ENCODE measurements at regions not wholly inside any gene's neighbourhood (a gene's known extent, or its start where the extent isn't known, plus 50 kb on each side); places are given as distances from the start of the nearest gene placed in this dataset.

DNA sequence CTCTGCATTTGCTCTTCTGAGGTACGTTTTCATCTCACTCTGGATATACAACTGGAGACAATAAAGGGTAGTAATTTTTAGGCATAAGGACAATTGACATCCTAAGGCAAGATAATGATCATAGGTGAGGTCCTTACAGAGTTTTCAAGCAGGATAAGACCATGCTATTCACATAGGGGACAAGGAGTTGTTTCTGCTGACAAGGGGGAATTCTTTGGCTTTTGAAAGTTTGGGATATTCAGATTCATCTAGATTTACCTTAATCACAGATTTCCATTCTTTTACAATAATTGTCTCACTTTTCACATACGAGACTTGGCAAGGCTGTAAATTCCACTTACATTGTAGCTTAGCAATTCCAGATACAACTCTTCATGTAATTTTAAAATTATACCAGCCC, 256.2 kb downstream of the AASDHPPT start:
- Histone ChIP-seq H3K27ac (no peak overlapping the region), H3K9me3 (no peaks in the 10 kb centered on the region), H3K4me1 (no peaks in the 10 kb centered on the region), H3K36me3 (no peaks in the 10 kb centered on the region), H3K4me3 (no peak overlapping the region), H3K27me3 (no peaks in the 10 kb centered on the region)
- DNase-seq (ENCODE audit: low spot score in 2 of 2) = no peak
- intact Hi-C loops (cut with DNase I; ENCODE audit: low total_unique reads) = no loop called here
- TF ChIP-seq, protein P1, sequence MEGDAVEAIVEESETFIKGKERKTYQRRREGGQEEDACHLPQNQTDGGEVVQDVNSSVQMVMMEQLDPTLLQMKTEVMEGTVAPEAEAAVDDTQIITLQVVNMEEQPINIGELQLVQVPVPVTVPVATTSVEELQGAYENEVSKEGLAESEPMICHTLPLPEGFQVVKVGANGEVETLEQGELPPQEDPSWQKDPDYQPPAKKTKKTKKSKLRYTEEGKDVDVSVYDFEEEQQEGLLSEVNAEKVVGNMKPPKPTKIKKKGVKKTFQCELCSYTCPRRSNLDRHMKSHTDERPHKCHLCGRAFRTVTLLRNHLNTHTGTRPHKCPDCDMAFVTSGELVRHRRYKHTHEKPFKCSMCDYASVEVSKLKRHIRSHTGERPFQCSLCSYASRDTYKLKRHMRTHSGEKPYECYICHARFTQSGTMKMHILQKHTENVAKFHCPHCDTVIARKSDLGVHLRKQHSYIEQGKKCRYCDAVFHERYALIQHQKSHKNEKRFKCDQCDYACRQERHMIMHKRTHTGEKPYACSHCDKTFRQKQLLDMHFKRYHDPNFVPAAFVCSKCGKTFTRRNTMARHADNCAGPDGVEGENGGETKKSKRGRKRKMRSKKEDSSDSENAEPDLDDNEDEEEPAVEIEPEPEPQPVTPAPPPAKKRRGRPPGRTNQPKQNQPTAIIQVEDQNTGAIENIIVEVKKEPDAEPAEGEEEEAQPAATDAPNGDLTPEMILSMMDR (IDR thresholded peaks at IDR 0.05) = no peak
- no peak for TF ChIP-seq POLR2A (IDR thresholded peaks at IDR 0.05)
- TF ChIP-seq POLR2AphosphoS5 (IDR thresholded peaks at IDR 0.05) = no peak

DNA sequence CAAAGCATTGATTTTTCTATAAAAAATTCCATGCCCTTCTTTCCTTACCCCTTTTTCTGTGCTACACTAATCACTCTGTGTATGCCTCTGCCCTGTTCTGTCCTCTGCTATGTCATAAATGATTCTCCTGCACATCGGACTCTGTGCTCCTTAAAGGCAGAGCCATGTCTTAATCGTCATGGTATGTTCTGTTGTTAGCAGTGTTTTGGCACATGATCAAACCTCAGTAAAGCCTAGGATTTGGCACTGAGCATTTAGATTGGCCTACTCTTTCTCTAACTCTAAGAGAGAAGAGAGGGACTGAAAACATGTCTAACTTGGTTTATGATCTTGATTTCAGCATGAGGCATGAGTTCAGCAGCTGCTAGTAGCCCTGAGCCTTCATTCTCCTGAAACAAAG, 266.9 kb downstream of the AASDHPPT start:
- Histone ChIP-seq H3K9me3 (no peaks in the 10 kb centered on the region), H3K27me3 (no peaks in the 10 kb centered on the region), H3K36me3 (no peaks in the 10 kb centered on the region), H3K4me3 (no peak overlapping the region), H3K27ac (no peak overlapping the region), H3K4me1 (no peaks in the 10 kb centered on the region)
- intact Hi-C loops (cut with DNase I; ENCODE audit: low total_unique reads) = no loop called here
- TF ChIP-seq, protein P1 (IDR thresholded peaks at IDR 0.05) = no peak
- TF ChIP-seq POLR2AphosphoS5 (IDR thresholded peaks at IDR 0.05) = no peak
- TF ChIP-seq POLR2A (IDR thresholded peaks at IDR 0.05) = no peak
- no peak for DNase-seq (ENCODE audit: low spot score in 2 of 2)

DNA sequence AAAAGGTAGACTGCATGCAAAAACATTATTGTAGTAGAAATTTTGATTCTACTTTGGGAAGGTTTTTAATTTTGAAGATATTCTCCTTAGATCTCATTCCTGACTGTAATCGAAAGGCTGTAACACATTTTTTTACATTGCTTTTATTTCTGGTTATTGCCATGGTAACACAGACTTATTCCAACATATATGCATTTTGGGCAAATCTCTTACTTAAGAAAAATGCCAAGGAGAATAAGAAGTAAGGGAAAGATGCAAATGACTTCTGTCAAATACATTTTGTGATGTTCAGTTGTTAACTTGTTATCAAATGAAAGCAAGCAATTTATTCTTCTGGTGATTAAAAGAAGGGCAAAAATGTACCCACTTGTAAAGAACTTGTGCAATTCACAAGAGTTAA, 267.5 kb downstream of the AASDHPPT start:
- Histone ChIP-seq H3K27ac (no peak overlapping the region), H3K4me1 (no peaks in the 10 kb centered on the region), H3K27me3 (no peaks in the 10 kb centered on the region), H3K36me3 (no peaks in the 10 kb centered on the region), H3K9me3 (no peaks in the 10 kb centered on the region), H3K4me3 (no peak overlapping the region)
- DNase-seq (ENCODE audit: low spot score in 2 of 2) = no peak
- TF ChIP-seq POLR2A (IDR thresholded peaks at IDR 0.05) = no peak
- no peak for TF ChIP-seq POLR2AphosphoS5 (IDR thresholded peaks at IDR 0.05)
- TF ChIP-seq, protein P1 (IDR thresholded peaks at IDR 0.05) = no peak
- intact Hi-C loops (cut with DNase I; ENCODE audit: low total_unique reads) = no loop called here

DNA sequence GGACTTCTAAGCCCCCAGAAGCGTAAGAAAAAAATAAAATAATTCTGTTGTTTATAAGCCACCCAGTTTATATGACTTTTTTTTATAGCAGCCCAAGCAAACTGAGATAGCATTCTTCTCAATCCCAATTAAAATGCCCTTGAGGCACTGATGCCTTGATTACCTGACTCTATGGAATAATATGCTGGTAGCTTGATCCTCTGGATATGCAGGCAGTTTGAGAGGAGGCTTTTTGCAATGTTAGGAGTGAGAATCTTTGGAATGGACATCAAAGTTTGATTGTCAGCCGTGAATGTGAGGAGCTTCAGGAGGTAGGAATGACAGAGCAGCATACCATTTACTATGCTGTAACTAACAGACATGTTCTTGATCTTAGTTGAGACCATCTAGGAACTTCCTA, 275.6 kb downstream of the AASDHPPT start:
- Histone ChIP-seq H3K4me1 (no peaks in the 10 kb centered on the region), H3K36me3 (no peaks in the 10 kb centered on the region), H3K9me3 (no peaks in the 10 kb centered on the region), H3K4me3 (no peak overlapping the region), H3K27me3 (no peaks in the 10 kb centered on the region), H3K27ac (no peak overlapping the region)
- no peak for DNase-seq (ENCODE audit: low spot score in 2 of 2)
- intact Hi-C loops (cut with DNase I; ENCODE audit: low total_unique reads) = no loop called here
- TF ChIP-seq POLR2AphosphoS5 (IDR thresholded peaks at IDR 0.05) (no peak), POLR2A (IDR thresholded peaks at IDR 0.05) (no peak)
- TF ChIP-seq, protein P1 (IDR thresholded peaks at IDR 0.05) = no peak

DNA sequence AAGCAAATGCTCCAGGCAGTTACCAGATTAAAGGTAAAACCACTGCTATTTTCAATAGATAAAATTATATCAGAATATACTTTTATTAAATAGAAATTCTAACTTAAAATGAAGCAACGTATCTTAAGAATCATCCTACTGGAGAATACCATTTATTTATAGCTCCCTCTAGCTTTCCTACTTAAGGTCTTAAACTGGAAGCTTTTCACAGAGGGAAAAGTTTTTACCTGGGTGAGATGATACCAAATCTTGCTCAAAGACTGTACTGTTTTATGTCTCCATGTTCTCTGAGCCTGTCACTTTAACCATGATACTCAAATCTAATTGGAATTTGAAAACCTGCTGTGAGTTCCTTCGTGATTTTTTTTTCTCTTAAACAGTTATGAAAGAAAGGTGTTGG, 291.8 kb downstream of the AASDHPPT start:
- Histone ChIP-seq H3K4me3 (no peak overlapping the region), H3K36me3 (no peaks in the 10 kb centered on the region), H3K4me1 (no peaks in the 10 kb centered on the region), H3K9me3 (no peaks in the 10 kb centered on the region), H3K27ac (no peak overlapping the region), H3K27me3 (no peaks in the 10 kb centered on the region)
- intact Hi-C loops (cut with DNase I; ENCODE audit: low total_unique reads) = no loop called here
- DNase-seq (ENCODE audit: low spot score in 2 of 2) = no peak
- TF ChIP-seq, protein P1 (IDR thresholded peaks at IDR 0.05) = no peak
- TF ChIP-seq POLR2A (IDR thresholded peaks at IDR 0.05) = no peak
- TF ChIP-seq POLR2AphosphoS5 (IDR thresholded peaks at IDR 0.05) = no peak

All from breast epithelium (tissue), 4 donors.